ENCODE measurements at regions not wholly inside any gene's neighbourhood (a gene's known extent, or its start where the extent isn't known, plus 50 kb on each side); places are given as distances from the start of the nearest gene placed in this dataset.
"Not testable (repeated sequence)": the region's sequence is repeated elsewhere in the genome, so short reads cannot be mapped to it uniquely, and the experiment has no call there.

GRCh38 chr11:70557742-70558485 lies 159.6 kb downstream of the CTTN start:
- no peaks in the 10 kb centered on the region for H3K27me3 ChIP-seq
- no peak for TF ChIP-seq CTCF (IDR thresholded peaks at IDR 0.05)
- H3K9me3 ChIP-seq = peaks cover 0 to 10% of the 10 kb centered on the region in 2 donors
- no peaks in the 10 kb centered on the region for H3K36me3 ChIP-seq
- no peak overlapping the region for H3K27ac ChIP-seq
- no peak overlapping the region for H3K4me3 ChIP-seq
- H3K4me1 ChIP-seq = no peaks in the 10 kb centered on the region
- DNase-seq (ENCODE audit: low spot score) = no peak

- no peak overlapping the region for H3K4me3 ChIP-seq
- no peak for TF ChIP-seq CTCF (IDR thresholded peaks at IDR 0.05)
- no peaks in the 10 kb centered on the region for H3K27me3 ChIP-seq
- H3K36me3 ChIP-seq = no peaks in the 10 kb centered on the region
- DNase-seq (ENCODE audit: low spot score) = no peak
- H3K9me3 ChIP-seq = peaks cover 0 to 10% of the 10 kb centered on the region in 2 donors
- no peak overlapping the region for H3K27ac ChIP-seq
- no peaks in the 10 kb centered on the region for H3K4me1 ChIP-seq
Measured at GRCh38 chr11:70558681-70559080, 160.4 kb downstream of the CTTN start.

- H3K36me3 ChIP-seq = no peaks in the 10 kb centered on the region
- H3K4me1 ChIP-seq = no peaks in the 10 kb centered on the region
- no peak overlapping the region for H3K27ac ChIP-seq
- no peaks in the 10 kb centered on the region for H3K27me3 ChIP-seq
- TF ChIP-seq CTCF (IDR thresholded peaks at IDR 0.05) = no peak
- DNase-seq (ENCODE audit: low spot score) = no peak
- H3K9me3 ChIP-seq = peaks cover 0 to 10% of the 10 kb centered on the region in 2 donors
- H3K4me3 ChIP-seq = no peak overlapping the region
Measured at GRCh38 chr11:70559516-70559915, 161.2 kb downstream of the CTTN start.

GRCh38 chr11:70560621-70561020 lies 162.3 kb downstream of the CTTN start:
- not testable (repeated sequence) for H3K4me3 ChIP-seq; H3K4me1 ChIP-seq; H3K27ac ChIP-seq; H3K27me3 ChIP-seq; H3K36me3 ChIP-seq; DNase-seq (ENCODE audit: low spot score)
- H3K9me3 ChIP-seq = peaks cover 0 to 10% of the 10 kb centered on the region in 2 donors

GRCh38 chr11:70566768-70567530 lies 168.6 kb downstream of the CTTN start:
- no peak overlapping the region for H3K4me3 ChIP-seq
- H3K36me3 ChIP-seq = no peaks in the 10 kb centered on the region
- H3K9me3 ChIP-seq = peaks cover 0 to 10% of the 10 kb centered on the region in 2 donors
- DNase-seq (ENCODE audit: low spot score) = no peak
- peaks cover 0 to 15% of the 10 kb centered on the region in 2 donors for H3K4me1 ChIP-seq
- no peak overlapping the region for H3K27ac ChIP-seq
- no peaks in the 10 kb centered on the region for H3K27me3 ChIP-seq
- TF ChIP-seq CTCF (IDR thresholded peaks at IDR 0.05) = no peak

- Histone ChIP-seq H3K9me3 (peaks cover 0 to 3% of the 10 kb centered on the region in 2 donors), H3K27me3 (no peaks in the 10 kb centered on the region), H3K4me3 (peak overlapping the region; percentile 29 to 39), H3K4me1 (peaks cover 0 to 15% of the 10 kb centered on the region in 2 donors), H3K27ac (peak overlapping the region; percentile 54 to 80), H3K36me3 (no peaks in the 10 kb centered on the region)
- TF ChIP-seq CTCF (IDR thresholded peaks at IDR 0.05) = no peak
- no peak for DNase-seq (ENCODE audit: low spot score)
Measured at GRCh38 chr11:70567680-70568034, 169.3 kb downstream of the CTTN start.

Measured in right atrium auricular region (tissue), 2 donors.